SH-SY5Y (cell line): ENCODE measurements at regions not wholly inside any gene's neighbourhood (a gene's known extent, or its start where the extent isn't known, plus 50 kb on each side); places are given as distances from the start of the nearest gene placed in this dataset.

Experiments
- GATA2 ChIP-seq: IDR thresholded peaks from 2 replicates; pipeline ENCODE4 v1.6.1; 2011; ENCODE audit warnings: mild to moderate bottlenecking, low read depth, low read length
- GATA3 ChIP-seq: IDR thresholded peaks from 2 replicates; pipeline ENCODE4 v1.6.1; 2011; ENCODE audit warnings: low read depth, mild to moderate bottlenecking, low read length, moderate library complexity

GRCh38 chr3:157574531-157574930 is 71.3 kb upstream of the VEPH1 start:
- no peak for TF ChIP-seq GATA2
- TF ChIP-seq GATA3 = no peak
